GM18517 (cell line): ENCODE measurements at regions not wholly inside any gene's neighbourhood (a gene's known extent, or its start where the extent isn't known, plus 50 kb on each side); places are given as distances from the start of the nearest gene placed in this dataset.
"Not testable (repeated sequence)": the region's sequence is repeated elsewhere in the genome, so short reads cannot be mapped to it uniquely, and the experiment has no call there.

Experiments
- ATAC-seq: cut with Tn5 transposase; IDR thresholded peaks from one replicate; pipeline ENCODE4 v1.9.1; 2021; ENCODE audit warnings: mild to moderate bottlenecking, moderate library complexity; ENCODE audit not compliant: unreplicated experiment

- ATAC-seq = no peak
These were observed 1454.7 kb downstream of the GRIK2 start for GRCh38 chr6:102848210-102848609.

DNA sequence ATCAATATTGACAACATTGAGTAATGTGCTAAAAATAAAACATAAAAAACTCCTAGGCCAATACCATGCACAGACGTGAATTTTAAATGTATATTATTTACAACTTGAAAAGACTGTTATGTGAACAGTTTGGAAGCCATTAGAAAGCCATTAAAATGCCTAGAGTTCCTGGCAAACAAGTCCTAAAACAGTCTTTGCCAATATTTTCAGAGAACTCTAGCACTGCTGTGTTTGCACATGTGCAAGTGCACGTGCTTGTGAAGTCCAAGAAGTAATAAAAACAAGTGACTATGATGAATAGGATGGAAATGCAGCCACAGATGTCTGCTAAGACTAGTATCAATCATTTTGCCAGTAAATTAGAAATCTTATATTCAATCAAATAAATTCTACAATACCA lies 1447.6 kb downstream of the GRIK2 start:
- no peak for ATAC-seq

GRCh38 chr6:102832021-102832420 lies 1438.5 kb downstream of the GRIK2 start:
- no peak for ATAC-seq

GRCh38 chr6:102820098-102820497 lies 1426.6 kb downstream of the GRIK2 start:
- ATAC-seq = no peak

DNA sequence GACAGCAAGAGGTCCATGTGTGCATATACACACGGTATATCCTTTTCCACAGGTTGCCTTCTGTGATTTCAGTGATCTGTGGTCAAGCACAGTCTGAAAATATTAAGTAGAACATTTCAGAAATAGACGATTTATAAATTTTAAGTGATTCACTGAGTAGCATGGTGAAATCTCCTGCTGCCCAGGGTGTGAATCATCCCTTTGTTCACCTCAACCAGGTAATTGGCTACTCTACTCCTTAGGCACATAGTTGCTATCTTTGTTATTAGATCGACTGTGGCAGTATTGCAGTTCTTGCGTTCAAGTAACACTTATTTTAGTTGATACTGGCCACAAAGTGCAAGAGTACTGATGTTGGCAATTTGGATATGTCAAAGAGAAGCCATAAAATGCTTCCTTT lies 1421.7 kb downstream of the GRIK2 start:
- ATAC-seq = no peak

DNA sequence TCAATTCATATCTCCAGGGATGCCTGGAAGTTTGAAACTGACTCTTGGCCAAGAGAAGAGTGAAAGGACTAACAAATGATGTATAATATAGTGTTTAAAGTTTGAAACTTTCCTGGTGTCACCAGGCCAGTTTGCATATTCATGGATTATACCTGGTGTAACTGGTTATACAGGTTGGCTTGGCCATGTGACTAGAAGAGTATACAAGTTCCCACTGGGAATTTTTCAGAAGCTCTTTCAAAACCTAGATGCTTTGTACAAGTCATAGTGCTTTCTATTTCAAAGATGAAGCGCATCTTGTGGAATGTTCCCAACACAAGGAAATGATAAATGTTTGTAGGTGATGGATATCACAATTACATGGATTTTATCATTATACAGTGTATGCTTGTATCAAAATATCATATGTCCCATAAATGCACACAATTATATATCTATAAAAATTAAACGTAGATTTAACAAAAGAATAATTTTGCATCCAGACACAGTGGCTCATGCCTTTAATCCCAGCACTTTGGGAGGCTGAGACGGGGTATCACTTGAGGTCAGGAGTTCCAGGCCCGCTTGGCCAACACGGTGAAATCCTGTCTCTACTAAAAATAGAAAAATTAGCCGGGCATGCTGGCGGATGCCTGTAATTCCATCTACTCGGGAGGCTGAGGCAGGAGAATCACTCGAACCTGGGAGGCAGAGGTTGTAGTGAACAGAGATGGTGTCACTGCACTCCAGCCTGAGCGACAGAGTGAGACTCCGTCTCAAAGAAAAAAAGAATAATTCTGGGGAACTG lies 1420.2 kb downstream of the GRIK2 start:
- ATAC-seq = no peak

DNA sequence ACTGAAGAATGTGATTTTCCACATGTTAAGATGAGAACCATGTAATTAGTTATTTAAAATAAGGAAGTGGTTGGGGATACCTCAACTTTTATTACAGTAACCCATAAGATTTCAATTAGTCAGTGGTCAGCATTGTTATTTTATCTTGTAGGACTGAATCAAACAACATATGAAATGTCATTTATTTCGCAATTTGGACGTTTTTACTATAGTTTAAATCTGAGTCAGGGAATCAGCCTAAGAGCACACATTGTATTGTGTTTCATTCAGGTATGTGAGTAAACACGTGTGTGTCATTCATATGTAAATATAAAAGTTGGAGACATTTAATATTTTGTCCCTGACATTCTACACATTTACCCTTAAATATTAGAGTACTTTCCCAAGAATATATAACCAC lies 1418.7 kb downstream of the GRIK2 start:
- no peak for ATAC-seq

- ATAC-seq = not testable (repeated sequence)
These were observed 1415.5 kb downstream of the GRIK2 start for GRCh38 chr6:102808944-102809505.

- ATAC-seq = no peak
These were observed 1405.5 kb downstream of the GRIK2 start for GRCh38 chr6:102799051-102799450.

GRCh38 chr6:102798636-102799035 lies 1405.1 kb downstream of the GRIK2 start:
- no peak for ATAC-seq

DNA sequence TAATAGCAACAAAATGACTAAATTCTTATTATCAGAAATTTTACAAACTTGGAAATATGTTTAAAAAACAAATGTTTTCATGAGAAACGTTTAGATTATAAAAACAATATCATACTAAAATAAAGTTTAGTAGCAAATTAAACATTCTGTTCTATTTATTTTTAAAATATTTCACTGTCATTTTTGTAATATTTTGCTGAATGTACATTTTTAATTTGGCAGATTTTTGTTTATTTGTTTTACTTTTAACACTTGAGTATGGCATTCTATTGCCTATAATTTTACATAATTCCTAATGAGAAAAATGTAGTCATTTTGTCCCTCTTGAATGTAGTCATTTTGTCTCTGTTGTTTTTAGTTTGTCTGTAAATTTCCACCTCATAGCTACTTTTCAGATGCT lies 1400.2 kb downstream of the GRIK2 start:
- no peak for ATAC-seq

- ATAC-seq = no peak
These were observed 1380.8 kb downstream of the GRIK2 start for GRCh38 chr6:102774326-102774725.

GRCh38 chr6:102773636-102774035 lies 1380.1 kb downstream of the GRIK2 start:
- no peak for ATAC-seq

DNA sequence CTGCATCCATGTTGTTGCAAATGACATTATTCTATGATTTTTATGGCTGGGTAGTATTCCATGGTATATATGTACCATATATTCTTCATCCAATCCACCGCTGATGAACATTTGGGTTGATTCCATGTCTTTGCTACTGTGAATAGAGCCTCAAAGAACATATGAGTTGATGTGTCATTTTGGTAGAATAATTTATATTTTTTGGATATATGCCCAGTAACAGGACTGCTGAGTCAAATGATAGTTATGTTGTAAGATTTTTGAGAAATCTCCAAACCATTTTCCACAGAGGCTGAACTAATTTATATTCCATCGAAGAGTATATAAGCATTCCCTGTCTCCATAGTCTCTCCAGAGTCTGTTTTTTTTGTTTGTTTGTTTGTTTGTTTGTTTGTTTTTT lies 1373.5 kb downstream of the GRIK2 start:
- ATAC-seq = no peak

DNA sequence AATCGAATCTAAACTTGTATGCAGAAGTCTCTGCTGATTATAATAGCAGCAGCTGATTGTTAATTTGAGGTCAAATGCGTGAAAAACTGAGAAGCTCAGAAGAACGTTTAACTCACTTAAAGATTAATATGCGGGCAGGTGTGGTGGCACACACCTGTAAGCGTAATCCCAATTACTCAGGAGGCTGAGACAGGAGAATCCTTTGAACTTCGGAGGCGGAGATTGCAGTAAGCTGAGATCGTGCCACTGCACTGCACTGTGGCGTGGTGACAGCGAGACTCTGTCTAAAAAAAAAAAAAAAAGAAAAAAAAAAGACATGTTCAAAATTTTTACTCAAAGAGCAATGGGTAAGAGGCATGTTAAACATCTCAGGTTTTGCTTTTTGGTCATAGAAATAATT lies 1370.8 kb downstream of the GRIK2 start:
- no peak for ATAC-seq

DNA sequence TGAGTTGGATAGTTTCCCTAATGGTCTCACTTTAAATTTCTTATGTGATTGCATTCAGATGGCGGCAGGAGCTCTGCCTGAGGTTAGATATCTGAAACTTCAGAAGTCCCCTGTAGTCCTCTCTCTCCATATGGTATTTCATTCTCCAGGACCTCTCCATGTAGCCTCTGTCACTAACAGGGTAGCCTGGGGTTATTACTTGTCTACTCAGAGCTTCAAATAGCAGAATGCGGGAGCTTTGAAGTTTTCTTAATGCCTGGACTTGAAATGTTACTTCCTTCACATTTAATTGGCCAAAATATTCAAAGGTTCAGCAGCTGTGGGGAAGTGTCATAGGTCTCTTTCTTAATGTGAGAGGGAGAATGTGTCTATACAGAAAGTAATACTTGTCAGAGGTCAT lies 1370.4 kb downstream of the GRIK2 start:
- no peak for ATAC-seq

GRCh38 chr6:102761872-102762271 lies 1368.4 kb downstream of the GRIK2 start:
- ATAC-seq = no peak

DNA sequence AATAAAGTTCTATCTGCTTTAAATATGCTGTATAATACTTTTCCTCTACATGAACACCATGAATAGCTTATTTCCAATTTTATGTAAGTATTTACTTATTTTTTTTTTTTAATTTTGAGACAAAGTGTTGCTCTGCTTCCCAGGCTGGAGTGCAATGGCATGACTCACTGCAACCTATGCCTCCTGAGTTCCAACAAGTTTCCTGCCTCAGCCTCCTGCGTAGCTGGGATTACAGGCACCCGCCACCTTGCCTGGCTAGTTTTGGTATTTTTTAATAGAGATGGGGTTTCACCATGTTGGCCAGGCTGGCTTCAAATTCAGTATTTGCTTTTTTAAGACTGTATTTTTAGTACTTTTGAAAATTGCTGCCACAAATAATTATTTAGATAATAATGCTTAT lies 1365.9 kb downstream of the GRIK2 start:
- ATAC-seq = no peak

DNA sequence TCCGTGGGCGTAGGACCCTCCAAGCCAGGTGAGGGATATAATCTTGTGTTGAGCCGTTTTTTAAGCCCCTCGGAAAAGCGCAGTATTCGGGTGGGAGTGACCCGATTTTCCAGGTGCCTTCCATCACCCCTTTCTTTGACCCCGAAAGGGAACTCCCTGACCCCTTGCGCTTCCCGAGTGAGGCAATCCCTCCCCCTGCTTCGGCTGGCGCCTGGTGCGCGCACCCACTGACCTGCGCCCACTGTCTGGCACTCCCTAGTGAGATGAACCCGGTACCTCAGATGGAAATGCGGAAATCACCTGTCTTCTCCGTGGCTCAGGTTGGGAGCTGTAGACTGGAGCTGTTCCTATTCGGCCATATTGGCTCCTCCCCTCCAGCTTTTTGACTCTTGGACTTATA lies 1365.0 kb downstream of the GRIK2 start:
- ATAC-seq = not testable (repeated sequence)

- ATAC-seq = no peak
These were observed 1355.9 kb downstream of the GRIK2 start for GRCh38 chr6:102749210-102749971.

DNA sequence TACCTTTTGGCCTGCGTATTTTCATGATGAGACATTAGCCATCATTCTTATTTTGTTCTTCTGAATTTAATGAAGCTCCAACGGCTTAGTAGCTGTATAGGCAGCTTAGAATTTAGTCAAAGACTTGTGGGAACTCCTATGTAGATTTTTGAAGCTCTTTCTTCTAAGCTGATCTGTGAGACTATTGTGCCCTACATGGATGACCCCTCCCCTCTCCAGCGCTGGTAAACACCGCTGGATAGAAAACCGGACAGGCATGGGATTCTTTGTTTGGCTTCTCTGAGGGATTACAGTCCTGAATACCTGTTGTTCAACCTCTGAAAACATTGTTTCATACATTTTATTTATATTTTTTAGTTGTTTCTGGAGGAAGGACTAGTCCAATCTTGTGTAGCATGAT lies 1353.4 kb downstream of the GRIK2 start:
- ATAC-seq = no peak

DNA sequence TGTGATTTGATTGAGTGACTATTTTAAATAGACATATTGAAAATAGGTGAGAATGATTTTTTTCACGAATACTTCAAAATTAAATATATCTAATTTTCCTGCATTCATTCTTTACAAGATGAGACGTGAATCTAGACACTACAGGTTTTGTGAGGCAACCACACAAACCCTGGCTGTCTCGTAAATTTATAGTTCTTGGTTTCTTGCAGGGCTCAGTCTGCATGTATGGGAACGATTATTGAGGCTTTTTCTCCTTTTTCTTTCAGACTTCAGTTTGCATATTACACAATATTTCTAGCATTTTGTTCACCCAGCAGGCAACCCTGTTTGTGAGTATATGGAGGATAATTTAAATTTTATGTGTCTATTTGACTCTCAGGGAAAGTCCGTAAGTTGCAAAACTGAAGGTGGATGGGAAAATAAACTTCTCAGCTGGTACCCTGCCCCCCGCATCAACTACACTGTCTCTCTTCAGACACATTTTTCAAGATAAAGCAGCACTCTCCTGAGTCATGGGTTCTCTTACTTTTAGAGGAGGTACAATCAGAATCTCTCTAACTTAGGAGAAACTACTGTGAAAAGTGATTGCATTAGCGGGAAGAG lies 1349.3 kb downstream of the GRIK2 start:
- ATAC-seq = no peak
